ENCODE measurements at regions not wholly inside any gene's neighbourhood (a gene's known extent, or its start where the extent isn't known, plus 50 kb on each side); places are given as distances from the start of the nearest gene placed in this dataset.
"Not testable (repeated sequence)": the region's sequence is repeated elsewhere in the genome, so short reads cannot be mapped to it uniquely, and the experiment has no call there.

- no peak for DNase-seq (ENCODE audit: low read depth in 2 of 2)
Observed at GRCh38 chr18:56489893-56490292, 148.5 kb downstream of the TXNL1 start.

- DNase-seq (ENCODE audit: low read depth in 2 of 2) = no peak
Observed at GRCh38 chr18:56488739-56489138, 149.7 kb downstream of the TXNL1 start.

- DNase-seq (ENCODE audit: low read depth in 2 of 2) = no peak
Observed at GRCh38 chr18:56487801-56488200, 150.6 kb downstream of the TXNL1 start.

- DNase-seq (ENCODE audit: low read depth in 2 of 2) = no peak
Observed at GRCh38 chr18:56483386-56483785, 155.0 kb downstream of the TXNL1 start.

GRCh38 chr18:56482813-56483212, 155.6 kb downstream of the TXNL1 start:
- not testable (repeated sequence) for DNase-seq (ENCODE audit: low read depth in 2 of 2)

GRCh38 chr18:56481751-56482150, 156.6 kb downstream of the TXNL1 start:
- DNase-seq (ENCODE audit: low read depth in 2 of 2) = no peak

GRCh38 chr18:56479841-56480240, 158.6 kb downstream of the TXNL1 start:
- no peak for DNase-seq (ENCODE audit: low read depth in 2 of 2)

- peak in 1 of 2 donors; percentile 17 for DNase-seq (ENCODE audit: low read depth in 2 of 2)
Observed at GRCh38 chr18:56475250-56475649, 163.1 kb downstream of the TXNL1 start.

GRCh38 chr18:56473400-56474024, 164.9 kb downstream of the TXNL1 start:
- DNase-seq (ENCODE audit: low read depth in 2 of 2) = no peak

- no peak for DNase-seq (ENCODE audit: low read depth in 2 of 2)
Observed at GRCh38 chr18:56470406-56471351, 167.7 kb downstream of the TXNL1 start.

- DNase-seq (ENCODE audit: low read depth in 2 of 2) = no peak
Observed at GRCh38 chr18:56469582-56469981, 168.8 kb downstream of the TXNL1 start.

GRCh38 chr18:56468396-56468795, 170.0 kb downstream of the TXNL1 start:
- DNase-seq (ENCODE audit: low read depth in 2 of 2) = no peak

- no peak for DNase-seq (ENCODE audit: low read depth in 2 of 2)
Observed at GRCh38 chr18:56462276-56462675, 176.1 kb downstream of the TXNL1 start.

- no peak for DNase-seq (ENCODE audit: low read depth in 2 of 2)
Observed at GRCh38 chr18:56461151-56461550, 177.2 kb downstream of the TXNL1 start.

- DNase-seq (ENCODE audit: low read depth in 2 of 2) = no peak
Observed at GRCh38 chr18:56460581-56460980, 177.8 kb downstream of the TXNL1 start.

GRCh38 chr18:56458770-56459712, 179.4 kb downstream of the TXNL1 start:
- peak; percentile 75 to 85 for DNase-seq (ENCODE audit: low read depth in 2 of 2)

GRCh38 chr18:56455874-56456273, 182.5 kb downstream of the TXNL1 start:
- no peak for DNase-seq (ENCODE audit: low read depth in 2 of 2)

GRCh38 chr18:56455141-56455540, 183.3 kb downstream of the TXNL1 start:
- no peak for DNase-seq (ENCODE audit: low read depth in 2 of 2)

- no peak for DNase-seq (ENCODE audit: low read depth in 2 of 2)
Observed at GRCh38 chr18:56453631-56454030, 184.8 kb downstream of the TXNL1 start.

- DNase-seq (ENCODE audit: low read depth in 2 of 2) = no peak
Observed at GRCh38 chr18:56451188-56451587, 187.2 kb downstream of the TXNL1 start.

GRCh38 chr18:56448751-56449150, 189.6 kb downstream of the TXNL1 start:
- DNase-seq (ENCODE audit: low read depth in 2 of 2) = no peak

GRCh38 chr18:56445422-56445821, 193.0 kb downstream of the TXNL1 start:
- DNase-seq (ENCODE audit: low read depth in 2 of 2) = no peak
